ENCODE measurements at regions not wholly inside any gene's neighbourhood (a gene's known extent, or its start where the extent isn't known, plus 50 kb on each side); places are given as distances from the start of the nearest gene placed in this dataset.
"Not testable (repeated sequence)": the region's sequence is repeated elsewhere in the genome, so short reads cannot be mapped to it uniquely, and the experiment has no call there.

GRCh38 chr21:41582298-41582840 lies 74.4 kb upstream of the TMPRSS2 start:
- no peak for DNase-seq
- no peak for ATAC-seq
- intact Hi-C loops (cut with DNase I) = no loop called here

- intact Hi-C loops (cut with DNase I) = no loop called here
- ATAC-seq (no peak), DNase-seq (no peak)
These were observed 73.8 kb upstream of the TMPRSS2 start for GRCh38 chr21:41581592-41582228.

- intact Hi-C loops (cut with DNase I) = no loop called here
- ATAC-seq = no peak
- no peak for DNase-seq
These were observed 73.0 kb upstream of the TMPRSS2 start for GRCh38 chr21:41580758-41581554.

GRCh38 chr21:41579692-41580091 lies 71.7 kb upstream of the TMPRSS2 start:
- DNase-seq = no peak
- intact Hi-C loops (cut with DNase I) = no loop called here

GRCh38 chr21:41578716-41579115 lies 70.8 kb upstream of the TMPRSS2 start:
- ATAC-seq = no peak
- no peak for DNase-seq
- intact Hi-C loops (cut with DNase I) = no loop called here

More at GRCh38 chr21:41579692-41580091, 71.7 kb upstream of the TMPRSS2 start:
- no peak for ATAC-seq

- intact Hi-C loops (cut with DNase I) = no loop called here
These were observed 70.1 kb upstream of the TMPRSS2 start for GRCh38 chr21:41578083-41578482.

GRCh38 chr21:41576013-41576615 lies 68.2 kb upstream of the TMPRSS2 start:
- ATAC-seq = no peak

More at GRCh38 chr21:41578083-41578482, 70.1 kb upstream of the TMPRSS2 start:
- DNase-seq = no peak
- ATAC-seq = no peak

GRCh38 chr21:41573902-41574690 lies 66.1 kb upstream of the TMPRSS2 start:
- DNase-seq = no peak
- intact Hi-C loops (cut with DNase I) = no loop called here

More at GRCh38 chr21:41576013-41576615, 68.2 kb upstream of the TMPRSS2 start:
- no peak for DNase-seq
- intact Hi-C loops (cut with DNase I) = no loop called here

GRCh38 chr21:41571938-41572510 lies 64.1 kb upstream of the TMPRSS2 start:
- DNase-seq = no peak
- ATAC-seq = no peak
- intact Hi-C loops (cut with DNase I) = no loop called here

More at GRCh38 chr21:41573902-41574690, 66.1 kb upstream of the TMPRSS2 start:
- no peak for ATAC-seq

- ATAC-seq (no peak), DNase-seq (no peak)
- intact Hi-C loops (cut with DNase I) = no loop called here
These were observed 62.9 kb upstream of the TMPRSS2 start for GRCh38 chr21:41570791-41571355.

- intact Hi-C loops (cut with DNase I) = no loop called here
- ATAC-seq = no peak
- no peak for DNase-seq
These were observed 60.8 kb upstream of the TMPRSS2 start for GRCh38 chr21:41568606-41569385.

- no peak for ATAC-seq
- intact Hi-C loops (cut with DNase I) = no loop called here
- DNase-seq = no peak
These were observed 60.0 kb upstream of the TMPRSS2 start for GRCh38 chr21:41567901-41568510.

- ATAC-seq; intact Hi-C loops (cut with DNase I); DNase-seq: not testable (repeated sequence)
These were observed 59.3 kb upstream of the TMPRSS2 start for GRCh38 chr21:41567237-41567636.

GRCh38 chr21:41566500-41567014 lies 58.6 kb upstream of the TMPRSS2 start:
- intact Hi-C loops (cut with DNase I) = no loop called here
- no peak for DNase-seq
- ATAC-seq = no peak

- intact Hi-C loops (cut with DNase I) = no loop called here
- DNase-seq = no peak
- ATAC-seq = no peak
These were observed 57.6 kb upstream of the TMPRSS2 start for GRCh38 chr21:41565550-41565949.

GRCh38 chr21:41564871-41565274 lies 56.9 kb upstream of the TMPRSS2 start:
- no peak for ATAC-seq
- intact Hi-C loops (cut with DNase I) = no loop called here
- no peak for DNase-seq

All from left cardiac atrium (tissue), 4 donors.